Esophagus (tissue), 2 donors: ENCODE measurements at regions not wholly inside any gene's neighbourhood (a gene's known extent, or its start where the extent isn't known, plus 50 kb on each side); places are given as distances from the start of the nearest gene placed in this dataset.

Experiments
- H3K27ac ChIP-seq, 2 donors: one replicate each; pipeline ENCODE4 v1.5.1; 2013; ENCODE audit warnings: low read depth in 2 of 2, mild to moderate bottlenecking in 2 of 2, inconsistent platforms in 1 of 2, low read length in 1 of 2, moderate library complexity in 1 of 2
- H3K27me3 ChIP-seq, 2 donors: one replicate each; pipeline ENCODE4 v1.6.1; 2013; ENCODE audit warnings: low read length in 2 of 2, control low read depth in 1 of 2, mild to moderate bottlenecking in 1 of 2; ENCODE audit not compliant: insufficient read depth in 2 of 2, control insufficient read depth in 1 of 2
- H3K36me3 ChIP-seq, 2 donors: one replicate each; pipeline ENCODE4 v1.6.1; 2013; ENCODE audit warnings: low read length in 1 of 2; ENCODE audit not compliant: control insufficient read depth in 2 of 2, insufficient read depth in 2 of 2
- H3K4me1 ChIP-seq, 2 donors: one replicate each; pipeline ENCODE4 v1.6.1; 2013; ENCODE audit warnings: low read length in 1 of 2; ENCODE audit not compliant: control insufficient read depth in 2 of 2, insufficient read depth in 2 of 2
- H3K4me3 ChIP-seq, 2 donors: one replicate each; pipeline ENCODE4 v1.5.1; 2013; ENCODE audit warnings: low read length in 2 of 2, mild to moderate bottlenecking in 2 of 2, low read depth in 1 of 2, moderate library complexity in 1 of 2
- H3K9me3 ChIP-seq, 2 donors: one replicate each; pipeline ENCODE4 v1.6.1; 2013; ENCODE audit warnings: mild to moderate bottlenecking in 2 of 2, low read depth in 1 of 2, low read length in 1 of 2, moderate library complexity in 1 of 2; ENCODE audit not compliant: control insufficient read depth in 2 of 2, insufficient read depth in 1 of 2
- WGBS, 2 donors: extraction: QIAGEN DNeasy Blood & Tissue Kit; methylation state at CpG; one replicate each; pipeline ENCODE4 v1.1.7; 2013; 5-methylcytosine and 5-hydroxymethylcytosine counted together
- donor health status: healthy with polysubstance abuse.
- donor health status: Bipolar disorder and iron deficiency.

DNA sequence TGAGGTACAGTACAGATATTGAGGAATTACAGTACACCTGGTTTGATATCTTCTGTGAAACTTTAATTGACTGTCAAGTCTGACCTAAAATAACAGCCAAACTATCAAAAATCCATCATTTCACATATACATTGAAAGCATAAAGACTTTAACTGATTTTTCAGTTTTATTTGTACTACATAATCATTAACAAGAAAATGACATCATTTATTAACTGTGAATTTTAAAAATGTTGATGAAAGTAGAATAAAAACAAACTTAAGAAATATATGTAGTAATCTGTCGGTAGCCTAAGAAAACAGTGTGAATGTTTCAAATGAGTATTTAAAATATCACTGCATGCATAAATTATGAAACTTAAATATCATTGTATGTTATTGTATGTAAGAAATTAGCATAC, 836.7 kb upstream of the GHITM start:
- Histone ChIP-seq H3K4me3 (no peak overlapping the region), H3K27ac (no peak overlapping the region)
- WGBS, 2 donors = 87 to 92% methylated on average over 1 of the region's 1 CpG

GRCh38 chr10:83310688-83311087, 828.6 kb upstream of the GHITM start:
- H3K9me3 ChIP-seq = peaks cover 0 to 3% of the 10 kb centered on the region in 2 donors
- H3K4me3 ChIP-seq = no peak overlapping the region
- no peaks in the 10 kb centered on the region for H3K27me3 ChIP-seq
- no peaks in the 10 kb centered on the region for H3K4me1 ChIP-seq
- no peak overlapping the region for H3K27ac ChIP-seq
- H3K36me3 ChIP-seq = no peaks in the 10 kb centered on the region

More for the DNA sequence above, 836.7 kb upstream of the GHITM start:
- H3K27me3 ChIP-seq = no peaks in the 10 kb centered on the region
- peaks cover 0 to 2% of the 10 kb centered on the region in 2 donors for H3K4me1 ChIP-seq
- no peaks in the 10 kb centered on the region for H3K9me3 ChIP-seq
- no peaks in the 10 kb centered on the region for H3K36me3 ChIP-seq

GRCh38 chr10:83312570-83312969, 826.7 kb upstream of the GHITM start:
- no peaks in the 10 kb centered on the region for H3K4me1 ChIP-seq
- 82 to 86% methylated on average over 3 of the region's 3 CpGs for WGBS, 2 donors
- no peak overlapping the region for H3K4me3 ChIP-seq
- no peak overlapping the region for H3K27ac ChIP-seq
- H3K9me3 ChIP-seq = peaks cover 0 to 6% of the 10 kb centered on the region in 2 donors
- H3K27me3 ChIP-seq = no peaks in the 10 kb centered on the region
- no peaks in the 10 kb centered on the region for H3K36me3 ChIP-seq

- Histone ChIP-seq H3K4me1 (no peaks in the 10 kb centered on the region), H3K27ac (no peak overlapping the region), H3K27me3 (no peaks in the 10 kb centered on the region), H3K4me3 (no peak overlapping the region), H3K9me3 (no peaks in the 10 kb centered on the region), H3K36me3 (no peaks in the 10 kb centered on the region)
- WGBS, 2 donors = 53 to 60% methylated on average over 1 of the region's 1 CpG
Observed at GRCh38 chr10:83332690-83333089, 806.6 kb upstream of the GHITM start.

- Histone ChIP-seq H3K36me3 (no peaks in the 10 kb centered on the region), H3K9me3 (no peaks in the 10 kb centered on the region), H3K4me1 (no peaks in the 10 kb centered on the region), H3K4me3 (no peak overlapping the region), H3K27me3 (no peaks in the 10 kb centered on the region), H3K27ac (no peak overlapping the region)
Observed at GRCh38 chr10:83333566-83333965, 805.7 kb upstream of the GHITM start.

DNA sequence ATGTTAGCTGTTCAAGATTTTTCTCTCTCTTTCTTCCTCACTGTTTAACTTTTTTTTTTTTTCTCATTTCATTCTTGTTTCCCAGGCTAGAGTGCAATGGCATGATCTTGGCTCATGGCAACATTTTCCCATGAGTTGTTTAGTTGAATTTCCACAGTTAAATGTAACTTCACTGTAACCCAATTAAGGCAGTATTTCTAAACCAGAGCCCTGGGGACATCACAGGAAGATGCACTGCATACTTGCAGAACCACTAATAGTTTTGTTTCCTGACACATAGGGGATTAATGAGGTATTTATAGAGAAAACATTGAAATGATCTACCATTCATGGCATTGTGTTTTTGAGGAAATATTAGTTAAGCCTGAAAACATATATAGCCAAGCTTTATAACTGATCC, 795.6 kb upstream of the GHITM start:
- H3K36me3 ChIP-seq = no peaks in the 10 kb centered on the region
- H3K4me1 ChIP-seq = no peaks in the 10 kb centered on the region
- no peak overlapping the region for H3K4me3 ChIP-seq
- H3K27ac ChIP-seq = no peak overlapping the region
- H3K27me3 ChIP-seq = no peaks in the 10 kb centered on the region
- peaks cover 0 to 3% of the 10 kb centered on the region in 2 donors for H3K9me3 ChIP-seq

DNA sequence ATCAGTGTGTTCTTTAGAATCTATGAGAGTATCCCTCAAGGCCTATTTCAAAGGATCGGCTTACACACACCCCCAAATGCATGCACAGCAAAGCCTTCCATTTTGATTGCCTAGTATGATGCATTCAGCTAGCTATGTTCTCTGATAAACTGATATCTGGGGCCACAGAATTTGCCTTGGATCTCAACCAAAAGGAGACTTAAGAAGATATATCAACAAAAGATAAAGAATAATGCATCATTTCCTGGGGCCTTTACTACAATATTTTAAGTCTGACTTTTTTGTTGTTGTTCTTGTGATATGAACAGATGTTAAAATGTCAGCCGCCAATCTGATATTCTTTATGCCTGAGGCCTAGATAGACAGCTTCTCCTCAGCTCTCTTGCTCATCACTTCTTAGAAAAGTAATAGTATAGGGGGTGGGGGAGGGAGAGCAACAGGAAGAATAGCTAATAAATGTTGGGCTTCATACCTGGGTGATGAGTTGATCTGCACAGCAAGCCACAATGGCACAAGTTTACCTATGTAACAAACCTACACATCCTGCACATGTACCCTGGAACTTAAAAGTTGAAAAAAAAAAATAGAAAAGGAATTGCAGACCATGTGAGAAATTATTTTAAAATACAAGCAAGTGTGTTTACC, 792.9 kb upstream of the GHITM start:
- Histone ChIP-seq H3K9me3 (peaks cover 0 to 3% of the 10 kb centered on the region in 2 donors), H3K4me3 (no peak overlapping the region), H3K36me3 (no peaks in the 10 kb centered on the region), H3K4me1 (no peaks in the 10 kb centered on the region), H3K27me3 (no peaks in the 10 kb centered on the region), H3K27ac (no peak overlapping the region)
- WGBS, 2 donors = 93% methylated on average over 2 of the region's 2 CpGs

- H3K36me3 ChIP-seq = no peaks in the 10 kb centered on the region
- no peaks in the 10 kb centered on the region for H3K9me3 ChIP-seq
- H3K27me3 ChIP-seq = no peaks in the 10 kb centered on the region
- 77 to 84% methylated on average over 3 of the region's 3 CpGs for WGBS, 2 donors
- no peaks in the 10 kb centered on the region for H3K4me1 ChIP-seq
- H3K4me3 ChIP-seq = no peak overlapping the region
- H3K27ac ChIP-seq = no peak overlapping the region
Observed at GRCh38 chr10:83352588-83352987, 786.7 kb upstream of the GHITM start.

DNA sequence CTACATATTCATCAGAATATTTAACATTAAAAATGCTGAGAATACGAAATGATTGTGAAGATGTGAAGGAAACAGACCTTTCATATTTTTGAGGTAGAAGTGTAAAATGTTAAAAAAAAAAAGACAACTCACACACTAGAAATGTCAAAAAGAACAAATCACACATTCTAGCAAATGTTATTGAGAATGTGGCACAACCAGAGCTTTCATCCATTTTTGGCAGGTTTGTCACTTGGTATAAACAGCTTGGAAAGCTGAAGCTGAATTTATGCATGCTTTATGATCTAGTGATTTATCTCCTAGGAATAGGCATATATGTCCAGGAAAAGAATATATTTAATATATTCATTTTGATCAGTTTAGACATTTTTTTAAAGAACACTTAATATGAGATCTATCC, 784.9 kb upstream of the GHITM start:
- no peaks in the 10 kb centered on the region for H3K9me3 ChIP-seq
- no peak overlapping the region for H3K4me3 ChIP-seq
- H3K4me1 ChIP-seq = no peaks in the 10 kb centered on the region
- H3K27me3 ChIP-seq = no peaks in the 10 kb centered on the region
- no peak overlapping the region for H3K27ac ChIP-seq
- 73 to 82% methylated on average over 1 of the region's 1 CpG for WGBS, 2 donors
- H3K36me3 ChIP-seq = no peaks in the 10 kb centered on the region

GRCh38 chr10:83357004-83357403, 782.3 kb upstream of the GHITM start:
- Histone ChIP-seq H3K9me3 (no peaks in the 10 kb centered on the region), H3K4me3 (no peak overlapping the region), H3K27me3 (no peaks in the 10 kb centered on the region), H3K27ac (no peak overlapping the region), H3K36me3 (no peaks in the 10 kb centered on the region), H3K4me1 (no peaks in the 10 kb centered on the region)
- WGBS, 2 donors = 47 to 99% methylated on average over 1 of the region's 1 CpG
